ENCODE measurements at regions not wholly inside any gene's neighbourhood (a gene's known extent, or its start where the extent isn't known, plus 50 kb on each side); places are given as distances from the start of the nearest gene placed in this dataset.

GRCh38 chr6:166075925-166076324 lies 91.7 kb downstream of the TBXT start:
- H3K4me3 ChIP-seq (ENCODE audit: control insufficient read depth, low read depth, low read length): no peak overlapping the region
- no peak for DNase-seq (ENCODE audit: low read depth)
- TF ChIP-seq CTCF (IDR thresholded peaks at IDR 0.05; ENCODE audit: control insufficient read depth, insufficient read depth, low read depth, low read length, missing control alignments): no peak

DNA sequence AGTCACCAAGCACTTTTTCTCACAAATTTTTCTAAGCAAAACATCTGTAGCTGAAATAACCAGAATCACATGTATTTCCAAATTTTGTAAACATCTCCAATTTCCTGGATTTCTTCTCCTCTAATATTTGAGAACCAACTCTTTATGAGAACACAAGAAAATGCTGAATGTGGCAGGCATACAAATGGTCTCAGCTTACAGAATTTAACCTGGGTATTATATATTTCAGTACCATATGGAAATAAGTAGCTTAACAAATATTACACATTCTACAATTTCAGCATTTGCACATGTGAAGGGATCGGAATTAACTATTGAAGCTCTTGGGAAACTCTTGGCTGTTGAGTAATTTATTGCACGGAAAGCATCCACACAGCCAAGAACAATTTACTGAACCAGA lies 92.5 kb downstream of the TBXT start:
- no peak for DNase-seq (ENCODE audit: low read depth)
- no peak overlapping the region for H3K4me3 ChIP-seq (ENCODE audit: control insufficient read depth, low read depth, low read length)
- TF ChIP-seq CTCF (IDR thresholded peaks at IDR 0.05; ENCODE audit: control insufficient read depth, insufficient read depth, low read depth, low read length, missing control alignments): no peak

DNA sequence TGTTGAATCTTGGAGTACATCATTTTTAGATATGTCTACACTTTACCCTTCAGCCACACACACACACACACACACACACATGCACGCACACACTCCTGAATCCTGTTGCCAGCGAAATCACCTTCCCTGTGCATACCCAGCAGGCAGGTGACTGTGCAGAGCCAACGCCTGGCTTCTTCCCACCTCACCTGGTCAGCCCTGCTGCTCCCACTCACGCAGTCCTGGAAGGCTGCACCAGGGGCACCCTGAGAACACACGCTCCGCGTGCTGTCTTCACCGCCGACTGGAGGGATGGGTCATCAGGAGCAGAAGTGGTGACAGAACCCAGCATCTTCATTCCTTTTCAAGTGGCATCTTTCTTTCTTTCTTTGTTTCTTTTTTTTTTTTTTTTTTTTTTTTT lies 94.6 kb downstream of the TBXT start:
- DNase-seq (ENCODE audit: low read depth): no peak
- TF ChIP-seq CTCF (IDR thresholded peaks at IDR 0.05; ENCODE audit: control insufficient read depth, insufficient read depth, low read depth, low read length, missing control alignments): no peak
- no peak overlapping the region for H3K4me3 ChIP-seq (ENCODE audit: control insufficient read depth, low read depth, low read length)

DNA sequence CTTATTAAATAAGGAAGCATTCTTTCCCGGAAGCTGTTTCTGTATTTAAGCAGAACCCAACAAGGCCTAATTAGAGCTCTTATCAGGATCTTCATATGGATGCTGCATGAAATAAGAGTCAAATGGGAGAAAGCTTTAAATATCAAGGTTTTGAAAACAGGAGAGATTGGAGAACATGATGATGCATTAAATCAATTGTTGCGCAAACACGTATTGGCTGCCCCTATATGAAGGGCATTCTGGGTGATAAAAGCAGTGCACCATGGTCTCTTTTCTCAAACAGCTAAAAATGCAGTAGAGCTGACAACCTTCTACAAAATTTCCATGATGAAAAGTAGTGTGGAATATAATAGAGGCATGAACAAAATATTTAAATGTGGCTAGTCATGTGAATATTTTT lies 98.9 kb downstream of the TBXT start:
- DNase-seq (ENCODE audit: low read depth): no peak
- TF ChIP-seq CTCF (IDR thresholded peaks at IDR 0.05; ENCODE audit: control insufficient read depth, insufficient read depth, low read depth, low read length, missing control alignments): no peak
- H3K4me3 ChIP-seq (ENCODE audit: control insufficient read depth, low read depth, low read length): no peak overlapping the region

DNA sequence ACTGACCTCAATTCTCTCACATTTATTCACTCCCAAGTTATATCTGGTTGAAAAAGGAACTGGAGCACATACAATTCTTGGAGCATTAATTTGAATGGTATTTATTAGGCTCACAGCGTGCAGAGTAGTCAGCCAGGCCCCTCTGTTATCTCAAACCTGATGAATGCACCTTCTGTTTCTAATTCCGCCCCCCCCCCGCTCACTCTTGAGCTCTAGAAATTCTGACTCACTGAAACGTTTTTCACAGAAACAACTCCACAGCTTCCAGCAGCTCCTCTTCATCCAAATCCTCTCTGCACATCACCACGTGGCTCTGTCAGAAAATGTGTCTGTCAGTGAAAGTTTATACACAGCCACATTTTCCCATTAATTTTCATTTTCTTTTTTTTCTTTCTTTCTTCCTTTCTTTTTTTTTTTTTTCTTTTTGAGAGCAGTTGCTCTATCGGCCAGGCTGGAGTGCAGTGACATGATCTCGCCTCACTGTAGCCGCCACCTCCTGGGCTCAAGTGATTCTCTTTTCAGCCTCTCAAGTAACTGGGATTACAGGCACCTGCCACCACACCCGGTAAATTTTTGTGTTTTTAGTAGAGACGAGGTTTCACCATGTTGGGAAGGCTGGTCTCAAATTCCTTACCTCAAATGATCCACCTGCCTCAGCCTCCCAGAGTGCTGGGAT lies 109.4 kb downstream of the TBXT start:
- no peak for TF ChIP-seq CTCF (IDR thresholded peaks at IDR 0.05; ENCODE audit: control insufficient read depth, insufficient read depth, low read depth, low read length, missing control alignments)
- H3K4me3 ChIP-seq (ENCODE audit: control insufficient read depth, low read depth, low read length): no peak overlapping the region
- DNase-seq (ENCODE audit: low read depth): no peak

DNA sequence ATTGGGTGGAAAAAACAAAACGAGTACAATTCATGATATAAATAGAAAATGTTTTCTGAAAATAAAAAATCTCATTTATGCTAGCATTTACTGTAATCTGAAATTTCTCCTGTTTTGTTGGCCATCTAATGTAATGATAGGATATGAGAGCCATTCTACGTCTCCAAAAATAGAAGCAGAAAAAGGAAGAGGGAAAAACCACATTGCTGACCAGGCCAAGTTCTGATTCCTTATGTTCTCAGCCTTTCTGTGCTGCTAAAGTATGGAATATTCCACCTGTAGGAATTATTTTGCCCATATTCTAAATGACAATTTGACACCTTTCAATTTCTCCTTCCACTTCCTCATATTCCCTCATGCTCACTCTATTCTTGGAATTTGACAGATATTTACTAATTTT lies 110.2 kb downstream of the TBXT start:
- no peak overlapping the region for H3K4me3 ChIP-seq (ENCODE audit: control insufficient read depth, low read depth, low read length)
- TF ChIP-seq CTCF (IDR thresholded peaks at IDR 0.05; ENCODE audit: control insufficient read depth, insufficient read depth, low read depth, low read length, missing control alignments): no peak
- no peak for DNase-seq (ENCODE audit: low read depth)

- TF ChIP-seq CTCF (IDR thresholded peaks at IDR 0.05; ENCODE audit: control insufficient read depth, insufficient read depth, low read depth, low read length, missing control alignments): no peak
- no peak overlapping the region for H3K4me3 ChIP-seq (ENCODE audit: control insufficient read depth, low read depth, low read length)
- DNase-seq (ENCODE audit: low read depth): no peak
Observed at GRCh38 chr6:166056637-166057036, 111.0 kb downstream of the TBXT start.

Measured in AG09309 (cell line).